ENCODE measurements at regions not wholly inside any gene's neighbourhood (a gene's known extent, or its start where the extent isn't known, plus 50 kb on each side); places are given as distances from the start of the nearest gene placed in this dataset.

GRCh38 chr4:175530655-175531054 is 281.4 kb downstream of the GPM6A start:
- intact Hi-C loops (cut with micrococcal nuclease): no loop called here
- H3K4me1 ChIP-seq (ENCODE audit: control insufficient read depth, insufficient read depth, low read length): no peaks in the 10 kb centered on the region
- no peak overlapping the region for H3K27ac ChIP-seq (ENCODE audit: low read length)
- H3K9me3 ChIP-seq (ENCODE audit: control insufficient read depth, insufficient read depth, low read length): no peaks in the 10 kb centered on the region
- no peak for TF ChIP-seq CTCF (IDR thresholded peaks at IDR 0.05)
- DNase-seq (no peak), ATAC-seq (no peak)
- no peak overlapping the region for H3K4me3 ChIP-seq (ENCODE audit: low read length)
- no peaks in the 10 kb centered on the region for H3K27me3 ChIP-seq (ENCODE audit: control insufficient read depth, insufficient read depth, low read length)
- H3K4me1 Mint-ChIP-seq: no peaks in the 10 kb centered on the region
- WGBS (ENCODE audit: insufficient coverage): 65% methylated on average over 2 of the region's 3 CpGs
- no peak overlapping the region for H3K4me3 Mint-ChIP-seq
- no peaks in the 10 kb centered on the region for H3K36me3 Mint-ChIP-seq
- no peaks in the 10 kb centered on the region for H3K27me3 Mint-ChIP-seq (ENCODE audit: low read depth in 2 of 2)
- H3K27ac Mint-ChIP-seq: no peak overlapping the region
- peaks cover 5 to 11% of the 10 kb centered on the region in 2 donors for H3K9me3 Mint-ChIP-seq
- H3K36me3 ChIP-seq (ENCODE audit: control insufficient read depth, insufficient read depth, low read length): no peaks in the 10 kb centered on the region

GRCh38 chr4:175531405-175532091 is 280.5 kb downstream of the GPM6A start:
- WGBS (ENCODE audit: insufficient coverage): 84% methylated on average over 4 of the region's 4 CpGs
- H3K4me3 ChIP-seq (ENCODE audit: low read length): no peak overlapping the region
- intact Hi-C loops (cut with micrococcal nuclease): no loop called here
- no peaks in the 10 kb centered on the region for H3K27me3 ChIP-seq (ENCODE audit: control insufficient read depth, insufficient read depth, low read length)
- H3K27ac ChIP-seq (ENCODE audit: low read length): no peak overlapping the region
- H3K4me1 Mint-ChIP-seq: no peaks in the 10 kb centered on the region
- DNase-seq (no peak), ATAC-seq (no peak)
- no peaks in the 10 kb centered on the region for H3K4me1 ChIP-seq (ENCODE audit: control insufficient read depth, insufficient read depth, low read length)
- TF ChIP-seq CTCF (IDR thresholded peaks at IDR 0.05): no peak
- H3K9me3 Mint-ChIP-seq: peaks cover 3 to 11% of the 10 kb centered on the region in 2 donors
- no peaks in the 10 kb centered on the region for H3K9me3 ChIP-seq (ENCODE audit: control insufficient read depth, insufficient read depth, low read length)
- no peaks in the 10 kb centered on the region for H3K36me3 ChIP-seq (ENCODE audit: control insufficient read depth, insufficient read depth, low read length)
- H3K27ac Mint-ChIP-seq: no peak overlapping the region
- H3K36me3 Mint-ChIP-seq: no peaks in the 10 kb centered on the region
- H3K4me3 Mint-ChIP-seq: no peak overlapping the region
- no peaks in the 10 kb centered on the region for H3K27me3 Mint-ChIP-seq (ENCODE audit: low read depth in 2 of 2)

GRCh38 chr4:175536852-175537453 is 275.1 kb downstream of the GPM6A start:
- H3K36me3 ChIP-seq (ENCODE audit: control insufficient read depth, insufficient read depth, low read length): no peaks in the 10 kb centered on the region
- Mint-ChIP-seq H3K36me3 (no peaks in the 10 kb centered on the region), H3K4me1 (no peaks in the 10 kb centered on the region), H3K27ac (no peak overlapping the region), H3K9me3 (peaks cover 3% of the 10 kb centered on the region in 2 donors), H3K27me3 (ENCODE audit: low read depth in 2 of 2) (no peaks in the 10 kb centered on the region), H3K4me3 (no peak overlapping the region)
- 27% methylated on average over 3 of the region's 6 CpGs for WGBS (ENCODE audit: insufficient coverage)
- H3K27ac ChIP-seq (ENCODE audit: low read length): no peak overlapping the region
- no peak overlapping the region for H3K4me3 ChIP-seq (ENCODE audit: low read length)
- DNase-seq: peak in 1 of 2 donors; percentile 2
- no peaks in the 10 kb centered on the region for H3K4me1 ChIP-seq (ENCODE audit: control insufficient read depth, insufficient read depth, low read length)
- H3K27me3 ChIP-seq (ENCODE audit: control insufficient read depth, insufficient read depth, low read length): no peaks in the 10 kb centered on the region
- H3K9me3 ChIP-seq (ENCODE audit: control insufficient read depth, insufficient read depth, low read length): peaks cover 3% of the 10 kb centered on the region
- intact Hi-C loops (cut with micrococcal nuclease): no loop called here
- no peak for TF ChIP-seq CTCF (IDR thresholded peaks at IDR 0.05)
- no peak for ATAC-seq

GRCh38 chr4:175539498-175539897 is 272.6 kb downstream of the GPM6A start:
- H3K27ac Mint-ChIP-seq: no peak overlapping the region
- intact Hi-C loops (cut with micrococcal nuclease): no loop called here
- H3K4me3 Mint-ChIP-seq: no peak overlapping the region
- no peaks in the 10 kb centered on the region for H3K27me3 Mint-ChIP-seq (ENCODE audit: low read depth in 2 of 2)
- ATAC-seq (no peak), DNase-seq (no peak)
- no peak for TF ChIP-seq CTCF (IDR thresholded peaks at IDR 0.05)
- H3K4me1 ChIP-seq (ENCODE audit: control insufficient read depth, insufficient read depth, low read length): no peaks in the 10 kb centered on the region
- no peaks in the 10 kb centered on the region for H3K36me3 Mint-ChIP-seq
- H3K4me3 ChIP-seq (ENCODE audit: low read length): no peak overlapping the region
- H3K4me1 Mint-ChIP-seq: no peaks in the 10 kb centered on the region
- H3K9me3 ChIP-seq (ENCODE audit: control insufficient read depth, insufficient read depth, low read length): peaks cover 3% of the 10 kb centered on the region
- H3K9me3 Mint-ChIP-seq: peaks cover 0 to 2% of the 10 kb centered on the region in 2 donors
- no peaks in the 10 kb centered on the region for H3K36me3 ChIP-seq (ENCODE audit: control insufficient read depth, insufficient read depth, low read length)
- WGBS (ENCODE audit: insufficient coverage): no CpG with 5 or more reads among the region's 2 CpGs
- no peak overlapping the region for H3K27ac ChIP-seq (ENCODE audit: low read length)
- H3K27me3 ChIP-seq (ENCODE audit: control insufficient read depth, insufficient read depth, low read length): no peaks in the 10 kb centered on the region

Measured in natural killer cell (primary cell).